HG02870 (cell line): ENCODE measurements at regions not wholly inside any gene's neighbourhood (a gene's known extent, or its start where the extent isn't known, plus 50 kb on each side); places are given as distances from the start of the nearest gene placed in this dataset.

ENCODE experiments used
- ATAC-seq: cut with Tn5 transposase; IDR thresholded peaks from one replicate; pipeline ENCODE4 v1.9.1; 2021; ENCODE audit warnings: mild to moderate bottlenecking, moderate library complexity; ENCODE audit not compliant: unreplicated experiment

DNA sequence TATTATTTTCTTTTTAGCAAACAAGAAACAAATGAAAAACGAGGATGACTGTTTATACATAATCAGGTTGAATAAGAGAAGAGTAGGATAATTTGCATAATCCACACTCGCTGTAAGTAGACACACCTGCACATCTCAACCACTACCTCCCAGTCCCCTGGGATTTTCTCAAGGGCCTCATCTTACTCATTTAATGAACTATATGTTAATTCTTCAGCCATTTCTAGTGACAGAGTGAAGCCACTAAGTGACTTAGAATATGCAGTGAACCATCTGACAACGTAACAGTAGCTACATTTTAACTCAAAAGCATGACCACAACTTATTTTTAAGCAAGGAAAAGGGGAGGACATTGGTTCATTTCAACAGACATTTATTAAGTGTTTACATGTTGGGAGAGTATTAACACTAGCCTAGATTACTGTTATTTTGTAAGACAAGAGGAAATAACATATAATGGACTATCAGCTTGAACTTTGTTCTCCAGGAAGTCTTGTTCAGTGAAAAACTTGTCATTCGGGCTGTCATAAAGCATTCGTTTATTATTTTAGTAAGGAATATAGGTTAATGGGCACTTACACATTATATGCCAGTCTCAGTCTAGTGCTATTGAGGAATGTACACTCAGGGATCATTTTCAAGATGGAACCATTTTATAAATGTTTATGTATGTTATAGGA is 173.0 kb upstream of the ROBO2 start:
- ATAC-seq: no peak

DNA sequence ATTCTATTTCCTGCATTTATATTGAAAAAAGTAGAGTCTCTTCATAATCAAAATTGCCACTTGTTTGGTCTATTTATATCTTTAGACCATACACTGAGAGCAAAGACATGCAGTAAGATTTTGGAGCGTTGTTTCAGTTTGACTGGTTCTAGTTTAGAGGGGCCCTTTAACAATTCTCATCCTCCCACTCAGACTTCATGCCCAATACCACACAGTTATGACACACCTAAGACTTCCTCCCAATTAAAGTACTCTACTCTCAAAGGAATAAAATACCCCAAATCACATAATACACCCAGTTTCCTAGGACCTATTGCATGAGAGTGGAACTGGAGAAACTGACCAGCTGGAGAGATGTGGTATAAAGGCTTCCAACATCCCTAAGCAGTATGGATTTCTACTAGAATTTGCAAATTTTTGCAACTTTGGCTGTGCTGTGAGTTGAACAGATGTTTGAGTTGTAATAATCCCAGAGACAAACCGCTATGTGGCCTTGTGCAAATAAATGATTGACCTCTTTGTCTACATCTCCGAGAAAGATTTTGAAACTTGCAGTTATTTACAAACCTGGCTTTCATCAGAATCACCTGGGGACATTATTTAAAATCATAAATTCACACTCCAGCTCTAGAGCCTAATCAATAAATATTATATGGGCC is 170.0 kb upstream of the ROBO2 start:
- no peak for ATAC-seq

- ATAC-seq: no peak
Measured at GRCh38 chr3:76871655-76872054, 168.2 kb upstream of the ROBO2 start.

- ATAC-seq: no peak
Measured at GRCh38 chr3:76872999-76873398, 166.9 kb upstream of the ROBO2 start.

DNA sequence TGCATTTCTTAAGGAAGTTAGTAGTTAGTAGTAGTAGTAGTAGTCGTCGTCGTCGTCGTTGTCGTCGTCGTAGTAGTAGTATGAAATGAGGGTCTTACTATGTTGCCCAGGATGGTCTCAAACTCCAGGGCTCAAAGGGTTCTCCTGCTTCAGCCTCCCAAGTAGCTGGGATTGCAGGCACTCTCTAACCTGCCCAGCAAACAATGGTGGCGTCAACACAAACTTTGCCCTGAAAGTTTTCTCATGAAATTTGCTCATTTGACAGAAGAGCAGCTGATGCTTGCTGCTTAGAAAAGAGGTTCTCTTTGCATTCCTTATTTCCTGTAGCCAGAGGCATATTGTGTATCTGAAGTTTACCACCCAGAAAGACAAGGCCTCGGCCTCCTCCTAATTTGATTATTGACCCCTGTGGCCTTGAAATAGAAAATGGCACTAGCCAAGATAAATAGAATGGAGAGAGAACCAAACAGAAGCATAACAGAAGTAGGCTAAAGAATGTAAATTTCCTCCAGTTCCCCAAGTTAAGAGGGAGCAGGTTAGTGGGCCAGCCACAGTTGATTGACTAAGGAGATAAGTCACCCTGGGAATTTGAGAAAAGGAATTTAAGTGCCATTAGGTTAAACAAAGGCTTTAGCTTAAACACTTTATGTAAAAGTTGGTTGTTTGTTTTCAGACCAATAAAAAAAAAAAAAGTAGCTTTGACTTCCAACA is 166.2 kb upstream of the ROBO2 start:
- ATAC-seq: no peak

- ATAC-seq: no peak
Measured at GRCh38 chr3:76879959-76880358, 159.9 kb upstream of the ROBO2 start.

DNA sequence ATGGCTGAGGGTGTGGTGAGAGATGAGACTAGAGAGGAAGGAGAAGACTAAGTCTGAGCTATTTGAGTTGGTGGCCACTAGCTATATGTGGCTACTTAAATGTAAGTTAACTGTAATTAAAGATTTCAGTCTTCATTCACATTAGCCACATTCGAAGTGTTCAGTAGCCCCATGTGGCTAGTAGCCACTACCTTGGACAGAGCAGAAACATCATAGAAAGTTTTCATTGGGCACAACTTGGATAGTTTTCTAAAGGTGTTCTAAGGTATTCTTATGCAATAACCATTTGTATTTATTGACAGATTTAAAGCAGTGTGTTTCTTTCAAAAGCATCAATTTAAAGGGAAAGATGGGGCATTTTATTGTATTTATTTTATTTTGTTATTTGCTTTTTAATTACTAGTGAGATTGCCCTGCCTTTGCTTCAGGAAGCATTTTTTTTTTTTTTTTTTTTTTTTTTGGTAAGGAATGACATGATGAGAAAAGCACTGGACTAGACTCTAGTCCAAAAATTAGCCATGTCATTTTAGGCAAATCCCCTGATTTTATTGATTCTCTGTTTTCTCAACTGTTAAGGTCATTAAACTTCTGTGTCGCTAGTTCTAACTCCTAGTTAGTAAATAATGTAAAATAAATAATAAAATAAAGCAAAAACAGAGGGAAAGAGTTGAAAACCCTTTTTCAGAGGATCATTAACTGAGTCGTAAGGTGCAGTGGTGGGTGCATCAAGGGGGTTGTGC is 153.0 kb upstream of the ROBO2 start:
- no peak for ATAC-seq

GRCh38 chr3:76888856-76889255 is 151.0 kb upstream of the ROBO2 start:
- ATAC-seq: no peak

- ATAC-seq: no peak
Measured at GRCh38 chr3:76889911-76890310, 150.0 kb upstream of the ROBO2 start.

DNA sequence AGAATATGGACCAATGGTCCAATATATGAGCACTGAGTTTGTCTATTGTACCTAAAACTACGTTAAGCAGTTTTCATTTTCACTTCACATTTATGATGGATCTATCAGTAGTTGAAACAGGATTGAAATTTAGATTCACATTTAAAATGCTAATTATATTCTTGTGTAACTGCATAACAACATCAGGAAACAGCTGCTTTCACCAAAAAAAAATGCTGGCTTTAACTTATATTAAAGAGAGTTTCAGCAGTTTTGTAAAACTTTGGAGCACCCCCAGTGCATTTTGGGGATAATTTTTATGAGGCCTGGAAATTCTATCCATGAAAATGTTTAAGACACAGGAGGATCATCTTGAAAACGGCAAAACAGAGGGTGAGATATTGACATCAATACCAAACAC is 142.8 kb upstream of the ROBO2 start:
- no peak for ATAC-seq

DNA sequence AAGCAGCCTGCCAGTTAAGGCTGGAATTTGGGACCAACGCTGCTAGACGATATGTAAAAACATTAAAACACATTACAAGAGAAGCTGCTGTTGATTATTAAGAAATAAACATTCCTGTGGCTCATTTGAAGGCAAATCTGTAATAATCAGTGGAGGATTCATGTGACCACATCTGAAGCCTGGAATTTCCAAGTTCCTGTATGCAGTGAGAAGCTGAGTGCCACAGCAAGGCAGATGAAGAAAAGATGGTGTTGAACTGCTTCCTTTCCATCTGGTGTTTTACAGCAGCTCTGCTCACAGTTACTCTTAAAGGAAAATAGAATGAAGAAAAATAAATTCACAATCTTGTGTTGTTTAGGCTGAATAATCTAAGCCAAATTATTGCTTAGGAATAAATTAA is 139.3 kb upstream of the ROBO2 start:
- ATAC-seq: no peak

- ATAC-seq: no peak
Measured at GRCh38 chr3:76908156-76908555, 131.7 kb upstream of the ROBO2 start.

- no peak for ATAC-seq
Measured at GRCh38 chr3:76912841-76913383, 127.0 kb upstream of the ROBO2 start.

DNA sequence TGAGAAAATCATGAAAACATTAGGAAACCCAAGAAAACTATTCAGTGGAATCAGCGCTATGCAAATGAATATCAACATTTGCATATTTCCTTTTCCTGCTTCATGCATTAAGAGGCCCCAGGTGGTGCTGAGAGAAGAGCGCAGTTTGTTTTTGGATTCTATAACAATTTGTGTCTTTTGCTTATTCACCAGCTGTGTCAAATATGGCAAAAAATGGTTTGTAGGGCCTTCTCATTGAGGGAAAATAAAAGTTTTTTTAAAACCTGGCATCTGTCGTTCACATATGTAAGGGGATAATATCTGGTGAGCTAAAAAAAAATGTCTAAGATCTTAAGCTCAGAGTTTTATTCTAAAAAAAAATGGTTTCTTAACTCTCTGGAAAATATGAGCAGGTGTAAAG is 122.5 kb upstream of the ROBO2 start:
- no peak for ATAC-seq

DNA sequence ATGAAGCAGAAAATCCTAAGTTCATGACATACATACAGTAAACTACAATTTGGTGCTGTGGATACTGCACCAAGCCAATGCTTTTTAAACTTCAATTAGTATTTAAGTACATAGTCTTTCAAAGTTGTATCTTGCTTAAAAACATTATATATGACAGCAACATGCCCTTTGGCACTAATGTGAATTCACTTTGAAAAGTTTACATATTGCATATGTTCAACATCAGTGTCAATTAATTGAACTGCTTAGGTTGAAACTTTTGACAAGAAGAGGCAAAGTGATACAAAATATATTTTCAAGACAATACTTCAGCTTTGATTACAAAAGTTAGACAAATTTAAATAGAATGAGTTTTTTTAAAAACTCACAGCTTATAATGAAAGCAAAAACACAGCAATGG is 119.4 kb upstream of the ROBO2 start:
- no peak for ATAC-seq

DNA sequence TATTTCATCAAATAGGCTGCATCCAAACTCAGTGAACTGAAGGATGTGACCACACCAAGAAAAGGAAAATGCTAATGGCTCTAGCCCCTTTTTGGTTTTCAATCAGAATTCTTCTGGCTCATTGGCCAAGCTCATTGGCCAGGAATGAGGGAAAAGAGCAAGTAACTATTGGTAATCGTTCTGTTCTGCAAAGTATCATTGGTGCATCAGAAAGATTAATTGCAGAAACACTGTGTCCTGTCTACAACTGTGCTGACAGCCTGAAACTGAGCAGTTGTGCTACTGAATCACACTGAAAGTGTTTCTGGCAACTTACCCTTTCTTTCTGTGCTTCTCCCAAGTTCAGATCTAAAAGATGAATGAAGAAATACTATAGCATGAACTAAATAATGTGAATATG is 116.4 kb upstream of the ROBO2 start:
- ATAC-seq: no peak

GRCh38 chr3:76930712-76931111 is 109.2 kb upstream of the ROBO2 start:
- ATAC-seq: no peak

- ATAC-seq: no peak
Measured at GRCh38 chr3:76933245-76933644, 106.7 kb upstream of the ROBO2 start.

- ATAC-seq: no peak
Measured at GRCh38 chr3:76938962-76939361, 100.9 kb upstream of the ROBO2 start.

GRCh38 chr3:76940181-76940770 is 99.6 kb upstream of the ROBO2 start:
- no peak for ATAC-seq

DNA sequence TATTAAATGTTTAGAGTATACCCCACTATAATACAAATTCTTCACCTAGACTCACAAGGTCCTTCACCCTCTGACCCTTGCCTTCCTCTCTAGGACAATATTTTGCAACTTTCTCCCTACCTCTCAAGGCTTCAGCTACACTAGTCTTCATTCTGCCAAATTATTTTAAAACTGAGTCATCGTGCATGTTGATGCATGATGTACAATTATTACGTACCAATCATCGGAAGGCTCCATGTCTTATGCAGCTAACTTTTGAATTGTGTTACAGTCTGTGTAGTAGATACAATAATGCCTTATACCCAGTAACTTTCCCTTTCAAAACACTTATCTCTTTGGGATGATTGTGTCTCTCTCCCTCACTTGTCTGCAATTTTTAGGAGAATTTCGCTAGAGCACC is 98.5 kb upstream of the ROBO2 start:
- ATAC-seq: no peak
